ENCODE measurements at regions not wholly inside any gene's neighbourhood (a gene's known extent, or its start where the extent isn't known, plus 50 kb on each side); places are given as distances from the start of the nearest gene placed in this dataset.
"Not testable (repeated sequence)": the region's sequence is repeated elsewhere in the genome, so short reads cannot be mapped to it uniquely, and the experiment has no call there.

DNA sequence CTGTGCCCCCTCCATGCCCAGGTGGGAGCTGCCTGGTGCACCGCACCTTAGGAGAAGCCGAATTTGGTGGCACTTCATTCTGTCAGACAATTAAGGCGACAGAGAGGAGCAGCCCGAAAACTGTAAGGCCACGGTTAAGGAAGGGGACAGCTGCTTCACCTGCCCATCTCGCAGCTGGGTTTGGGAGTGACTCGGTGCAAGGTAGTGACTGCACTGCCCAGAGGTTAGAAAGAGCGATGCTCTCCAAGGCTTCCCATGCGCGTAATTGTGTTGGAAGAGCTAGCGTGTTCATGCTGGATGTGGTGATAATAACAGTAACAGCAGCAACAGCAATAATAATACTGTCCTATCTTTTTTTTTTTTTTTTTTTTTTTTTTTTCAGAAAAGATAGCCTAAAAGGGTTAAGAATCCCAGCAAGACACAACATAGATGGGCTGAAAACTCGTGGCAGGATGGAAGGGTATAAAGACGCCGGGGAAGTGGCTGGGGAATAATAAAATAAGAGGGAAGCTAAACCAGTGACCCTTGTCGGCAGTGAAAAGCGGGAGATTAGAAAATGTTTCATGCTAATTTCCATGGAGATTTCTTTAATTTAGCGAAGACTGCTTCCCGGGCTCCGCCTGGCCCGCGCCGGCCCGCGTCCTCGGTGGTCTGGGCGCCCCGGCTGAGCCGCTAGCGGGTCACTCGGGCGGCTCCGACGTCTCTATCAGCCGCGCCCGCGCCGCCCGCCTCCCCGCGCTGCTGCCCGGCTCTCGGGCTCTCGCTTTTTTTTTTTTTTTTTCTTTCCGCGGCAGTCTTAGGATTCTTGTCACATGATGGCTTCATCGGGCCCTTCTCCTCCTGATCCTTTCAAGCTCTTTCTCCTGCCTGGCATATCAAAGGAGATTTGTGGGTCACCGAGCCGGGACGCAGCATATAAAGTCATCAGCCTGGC lies 617.1 kb downstream of the NR2F2 start:
- DNase-seq, result no peak

DNA sequence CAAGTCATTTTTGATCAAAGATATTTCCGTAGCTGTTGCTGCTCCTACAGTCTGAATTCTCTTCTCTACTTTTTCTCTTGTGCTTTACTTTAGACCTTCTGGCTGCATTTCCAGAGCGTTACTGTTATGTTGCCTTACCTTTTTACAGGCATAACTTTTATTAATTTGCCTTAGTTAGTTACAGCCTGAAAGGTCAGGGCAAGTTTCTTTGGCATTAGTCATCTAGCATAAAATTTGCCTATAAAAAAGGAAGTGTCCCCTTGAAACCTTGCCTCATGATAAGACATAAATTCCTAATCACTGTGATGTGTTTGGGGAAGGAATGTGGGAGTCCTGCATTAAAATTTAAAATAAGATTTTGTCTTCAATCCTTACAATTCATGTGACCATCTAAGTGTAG lies 618.5 kb downstream of the NR2F2 start:
- DNase-seq, result no peak

DNA sequence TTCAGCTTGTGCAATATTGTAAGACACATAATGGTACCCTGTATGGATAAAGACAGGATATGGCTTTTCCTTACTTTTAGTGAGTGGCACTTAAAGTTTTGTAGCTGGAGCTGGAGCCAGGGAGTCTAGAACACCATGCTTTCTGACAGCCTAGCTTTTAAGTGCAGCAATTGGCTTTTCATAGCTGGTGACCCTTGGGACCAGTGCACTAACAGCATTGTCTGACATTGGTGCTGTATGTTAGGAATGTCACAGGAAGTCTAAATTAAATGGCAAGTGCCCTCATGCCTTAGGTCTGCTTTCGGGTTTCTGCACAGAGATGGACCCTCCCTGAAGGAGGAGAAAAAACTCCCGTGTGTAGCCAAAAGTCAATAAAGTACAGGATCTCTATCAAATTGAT lies 628.2 kb downstream of the NR2F2 start:
- no peak for DNase-seq

DNA sequence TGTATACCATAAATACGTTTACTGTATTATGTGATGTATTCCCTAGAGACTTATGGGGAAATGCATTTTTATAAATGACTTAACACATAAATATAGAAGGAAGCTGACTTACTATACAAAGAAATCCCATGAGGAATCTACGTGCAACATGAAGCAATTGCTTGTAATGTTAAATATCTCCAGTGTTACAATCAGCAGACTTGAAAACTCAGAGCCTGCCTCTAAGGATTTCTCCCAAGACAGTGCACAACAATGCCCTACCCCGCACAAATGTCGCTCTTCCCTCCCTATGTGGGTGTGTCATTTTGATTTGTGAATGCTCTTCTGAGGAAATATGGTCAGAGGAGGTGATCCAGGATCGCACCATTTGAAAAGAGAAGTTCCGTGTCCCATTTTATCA lies 629.0 kb downstream of the NR2F2 start:
- no peak for DNase-seq

DNA sequence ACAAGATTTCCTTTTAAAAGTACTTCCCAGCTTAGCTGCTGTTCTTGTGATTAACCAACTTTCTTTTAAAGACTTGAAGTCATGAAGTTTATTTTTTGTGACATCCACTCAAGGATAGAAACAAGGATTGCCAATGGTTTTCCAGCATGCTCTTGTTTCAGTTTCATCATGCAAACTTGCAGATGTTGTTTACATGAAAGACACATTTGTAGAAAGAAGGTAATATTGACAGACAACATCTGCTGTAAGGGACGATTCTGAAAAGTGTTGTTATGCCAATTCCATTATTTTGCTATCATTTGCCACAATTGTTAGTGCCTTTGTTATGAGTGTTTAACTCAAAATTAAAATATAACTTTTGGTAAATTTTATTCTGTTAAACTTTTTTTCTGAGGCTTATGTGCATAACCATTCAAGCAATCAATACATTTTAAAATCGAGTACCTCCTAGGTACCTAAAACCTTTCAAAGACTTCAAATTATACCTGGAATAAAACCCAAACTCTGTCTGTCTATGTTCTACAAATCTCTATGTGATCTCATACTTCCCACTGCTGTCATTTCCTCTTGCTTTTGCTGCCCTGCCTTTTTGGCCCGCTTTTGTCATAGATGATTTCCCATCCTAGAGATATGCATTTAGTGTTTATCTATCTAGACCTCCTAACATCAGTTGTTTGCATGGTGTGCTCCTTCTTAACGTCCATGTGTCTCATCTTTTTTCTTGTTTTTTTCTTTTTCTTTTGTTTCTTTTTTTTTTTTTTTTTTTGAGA lies 630.4 kb downstream of the NR2F2 start:
- DNase-seq, result no peak

DNA sequence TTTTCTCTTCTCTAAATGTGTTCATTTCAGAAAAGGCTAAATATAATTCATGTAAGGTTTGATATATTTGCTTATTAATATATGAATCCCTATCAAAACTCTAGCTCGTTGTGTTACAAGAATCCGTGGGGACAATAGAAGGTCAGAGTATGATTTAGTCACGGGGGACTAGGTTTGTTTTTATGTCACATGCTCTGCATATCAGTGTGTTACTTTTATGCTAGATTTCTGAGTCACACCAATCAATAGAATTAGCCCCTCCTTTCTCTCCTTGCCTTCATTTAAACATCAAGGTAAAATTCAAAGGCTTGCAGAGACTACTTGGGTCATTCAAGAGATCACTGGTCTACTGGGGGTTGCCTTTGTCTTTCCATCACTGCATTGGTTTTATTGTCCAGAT lies 636.1 kb downstream of the NR2F2 start:
- DNase-seq, result no peak

DNA sequence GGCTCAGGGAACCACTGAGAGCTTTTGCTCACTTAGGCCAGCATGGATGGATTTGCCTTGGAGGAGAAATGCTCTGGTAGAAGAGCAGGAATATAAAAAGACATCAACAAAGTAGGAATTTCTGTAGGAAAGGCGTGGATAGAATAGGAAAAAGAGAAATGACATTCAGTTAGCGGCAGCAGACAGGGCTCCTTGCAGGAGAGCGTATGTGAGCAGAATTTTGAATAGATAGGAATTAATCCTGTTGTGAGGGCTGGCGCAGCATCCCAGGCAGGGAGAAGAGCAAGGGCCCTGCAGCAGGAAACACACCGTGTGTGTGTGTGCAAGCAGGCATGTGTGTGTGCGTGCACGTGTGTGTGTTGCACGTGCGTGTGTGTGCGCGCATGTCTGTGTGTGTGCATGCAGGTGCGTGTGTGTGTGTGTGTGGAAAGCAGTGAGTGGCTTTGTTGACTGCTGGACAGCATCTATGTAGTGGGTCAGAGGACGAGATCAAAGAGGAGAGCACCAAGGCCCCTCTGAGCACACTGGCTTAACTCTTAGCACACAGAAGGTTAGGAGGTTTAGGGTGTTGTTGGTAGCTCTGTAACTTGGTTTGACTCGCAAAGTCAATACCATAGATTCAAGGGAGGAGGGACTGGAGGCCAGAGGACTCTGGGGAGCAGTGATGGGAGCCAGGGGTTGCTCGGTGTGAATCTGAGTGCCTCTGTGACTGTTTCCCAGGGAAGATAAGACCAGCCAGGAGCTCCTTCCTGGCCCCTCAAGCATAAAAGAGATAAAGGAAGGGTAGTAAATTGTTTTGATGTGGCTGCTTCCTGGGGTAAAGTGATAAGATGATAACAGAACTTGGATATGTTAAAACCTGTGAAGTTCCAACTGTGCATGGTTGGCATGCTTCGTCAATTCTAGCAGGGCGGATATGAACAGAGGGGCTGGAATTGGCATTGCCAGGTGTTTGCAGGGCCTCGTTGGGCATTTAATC lies 639.5 kb downstream of the NR2F2 start:
- DNase-seq, result no peak

DNA sequence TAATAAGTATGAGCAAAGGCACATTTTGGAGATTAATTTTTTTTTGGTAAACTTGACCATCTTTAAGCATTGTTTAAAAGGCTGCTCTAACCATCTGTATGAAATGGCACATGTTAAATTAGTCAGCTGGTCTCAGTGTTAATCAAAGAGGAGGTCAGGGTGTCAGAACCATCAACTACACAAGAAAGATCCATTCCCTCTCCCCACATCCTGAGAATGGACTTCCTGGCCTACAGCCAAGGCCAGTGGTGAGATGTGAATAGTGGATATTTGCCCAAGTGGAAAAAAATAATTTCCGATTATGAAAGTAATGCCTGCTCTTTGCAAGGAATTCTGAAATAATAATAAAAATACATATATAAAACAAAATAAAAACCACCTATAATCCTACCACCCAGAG lies 641.7 kb downstream of the NR2F2 start:
- DNase-seq, result no peak

DNA sequence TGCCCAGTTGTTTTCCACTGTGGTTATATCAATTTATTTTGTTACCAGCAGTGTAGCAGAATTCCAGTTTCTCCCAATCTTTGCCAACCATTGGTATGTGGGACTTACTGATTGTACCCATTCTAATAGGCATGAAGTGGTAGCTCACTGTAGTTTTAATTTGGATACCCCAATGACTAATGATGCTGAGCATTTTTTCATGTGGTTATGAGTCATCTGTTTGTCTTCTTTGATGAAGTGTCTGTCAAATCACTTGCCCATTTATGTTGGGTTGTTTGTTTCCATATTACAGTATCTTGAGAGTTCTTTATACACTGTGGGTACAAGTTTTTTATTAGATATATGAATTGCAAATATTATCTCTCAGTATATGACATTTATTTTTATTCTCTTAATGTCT lies 644.3 kb downstream of the NR2F2 start:
- DNase-seq, result no peak

DNA sequence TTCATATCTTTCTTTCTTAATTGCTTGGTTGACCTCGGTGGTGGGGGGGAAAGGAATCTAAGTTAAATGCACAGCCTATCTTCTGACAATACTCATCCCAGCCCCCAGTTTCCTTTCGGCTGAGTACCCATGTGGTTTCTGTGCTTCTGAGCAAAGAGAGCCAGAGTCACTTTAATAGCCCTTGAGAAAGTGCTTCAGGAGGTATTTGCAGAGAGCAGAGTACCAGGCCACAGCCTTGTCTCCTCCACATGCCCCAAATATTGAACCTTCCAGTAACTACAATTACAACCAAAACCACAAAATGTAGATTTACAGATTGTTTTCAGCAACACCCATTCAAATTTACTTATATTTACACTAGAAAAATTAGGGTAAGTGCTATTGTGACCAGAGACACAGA lies 647.4 kb downstream of the NR2F2 start:
- DNase-seq, result no peak

DNA sequence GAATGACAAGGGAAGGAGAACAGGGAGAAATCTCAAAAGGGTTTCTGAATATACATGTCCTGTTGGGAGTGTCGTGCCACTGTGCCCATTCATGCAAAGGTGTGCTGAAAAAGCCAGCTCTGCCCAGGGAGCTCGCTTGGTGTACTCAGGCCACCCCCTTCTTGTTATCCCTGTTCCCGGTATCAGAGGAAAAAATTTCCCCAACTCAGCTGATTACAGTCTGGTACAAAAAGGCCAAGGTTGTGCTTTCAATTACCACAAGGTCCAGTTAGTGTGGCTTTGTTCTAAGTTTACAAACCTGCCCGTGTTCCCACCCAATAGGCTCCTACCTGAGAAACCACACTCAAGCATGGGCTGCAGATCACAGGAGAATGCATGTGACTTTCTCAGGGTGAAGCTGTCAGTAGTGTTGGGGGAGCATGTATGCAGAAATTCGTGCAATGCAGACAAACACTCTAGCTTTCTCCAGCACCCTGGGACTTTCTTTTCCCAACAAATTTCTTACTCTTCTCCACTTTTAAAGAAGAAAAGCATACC lies 648.5 kb downstream of the NR2F2 start:
- DNase-seq, result no peak

DNA sequence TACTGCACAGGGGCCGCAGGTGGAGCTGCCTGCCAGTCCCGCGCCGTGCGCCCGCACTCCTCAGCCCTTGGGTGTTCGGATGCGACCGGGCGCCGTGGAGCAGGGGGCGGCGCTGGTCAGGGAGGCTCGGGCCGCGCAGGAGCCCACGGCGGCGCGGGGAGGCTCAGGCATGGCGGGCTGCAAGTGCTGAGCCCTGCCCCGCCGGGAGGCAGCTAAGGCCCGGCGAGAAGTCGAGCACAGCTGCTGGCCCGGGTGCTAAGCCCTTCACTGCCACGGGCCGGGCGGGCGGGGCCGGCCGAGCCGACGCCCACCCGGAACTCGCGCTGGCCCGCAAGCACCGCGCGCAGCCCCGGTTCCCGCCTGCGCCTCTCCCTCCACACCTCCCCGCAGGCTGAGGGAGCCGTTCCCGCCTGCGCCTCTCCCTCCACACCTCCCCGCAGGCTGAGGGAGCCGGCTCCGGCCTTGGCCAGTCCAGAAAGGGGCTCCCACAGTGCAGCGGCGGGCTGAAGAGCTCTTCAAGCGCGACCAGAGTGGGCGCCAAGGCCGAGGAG lies 653.7 kb downstream of the NR2F2 start:
- not testable (repeated sequence) for DNase-seq

DNA sequence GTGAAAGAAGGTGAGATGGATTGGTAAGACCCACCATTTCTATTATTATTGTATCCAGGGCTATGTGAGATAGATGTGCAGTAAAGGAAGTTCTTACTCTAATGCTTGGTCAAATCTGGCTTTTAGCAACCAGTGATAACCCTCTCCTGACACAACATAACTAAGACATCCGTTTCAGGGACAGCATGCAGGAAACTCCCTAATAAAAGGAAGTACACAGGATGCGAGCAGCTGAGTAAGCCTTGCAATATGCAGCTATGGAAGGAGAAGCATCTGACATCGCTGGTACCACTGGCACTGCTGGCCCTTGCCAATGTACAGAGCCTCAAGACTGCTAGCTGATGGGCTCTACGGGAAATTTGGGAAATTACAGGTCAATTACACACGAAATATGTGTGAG lies 662.3 kb downstream of the NR2F2 start:
- no peak for DNase-seq

DNA sequence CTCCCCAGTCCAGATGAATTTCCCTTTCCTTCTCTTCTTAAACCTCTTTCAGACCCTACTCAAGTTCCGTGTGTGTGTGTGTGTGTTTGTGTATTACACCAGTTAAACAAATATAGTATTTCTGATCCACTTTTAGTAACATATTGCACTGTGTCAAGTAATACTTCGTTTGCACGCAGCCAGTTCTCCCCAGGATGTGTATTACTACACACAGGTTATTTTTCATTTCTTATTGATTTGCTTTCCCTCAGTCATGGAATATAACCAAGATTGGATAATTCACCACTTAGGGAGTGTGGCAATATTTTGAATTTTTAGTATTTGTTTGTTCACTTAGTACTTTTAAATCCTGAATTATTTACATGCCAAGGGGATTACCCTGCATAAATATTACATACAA lies 667.0 kb downstream of the NR2F2 start:
- no peak for DNase-seq

DNA sequence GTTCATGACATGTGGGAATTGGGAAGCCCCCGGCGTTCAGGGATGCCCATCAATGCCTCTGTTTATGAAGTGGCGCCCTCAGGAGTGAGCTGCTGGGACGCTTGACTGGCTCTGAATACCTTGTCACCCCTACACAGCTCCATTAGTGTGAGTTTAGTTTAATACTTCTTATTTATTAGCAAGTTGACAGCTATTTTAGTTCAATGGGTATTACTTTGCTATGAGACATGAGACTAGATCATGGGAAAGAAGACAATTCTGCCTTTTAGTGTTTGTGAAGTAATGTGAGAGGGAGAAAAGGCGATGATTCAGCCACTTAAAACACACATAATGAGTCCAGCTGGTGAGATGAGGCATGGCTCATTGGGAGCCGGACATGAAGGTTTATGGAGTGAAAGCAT lies 678.5 kb downstream of the NR2F2 start:
- DNase-seq, result no peak

DNA sequence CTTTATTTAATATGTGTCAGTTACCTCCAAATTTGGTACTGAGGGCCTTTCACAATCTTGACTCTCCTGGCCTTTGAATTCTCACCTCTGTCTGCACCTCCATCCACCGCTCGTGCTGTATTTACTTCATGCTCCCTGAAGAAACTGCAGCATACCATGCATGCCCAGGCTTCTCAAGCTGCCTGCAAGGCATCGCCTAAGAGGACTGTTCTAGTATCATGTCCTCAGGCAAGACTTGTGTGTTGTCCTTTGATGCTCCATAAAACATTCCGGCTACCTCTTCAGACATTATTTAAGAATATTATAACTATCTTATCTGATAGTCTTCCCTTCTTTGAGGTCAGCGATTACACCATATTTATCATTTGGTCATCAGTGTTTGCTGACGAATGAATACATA lies 682.5 kb downstream of the NR2F2 start:
- DNase-seq, result no peak

DNA sequence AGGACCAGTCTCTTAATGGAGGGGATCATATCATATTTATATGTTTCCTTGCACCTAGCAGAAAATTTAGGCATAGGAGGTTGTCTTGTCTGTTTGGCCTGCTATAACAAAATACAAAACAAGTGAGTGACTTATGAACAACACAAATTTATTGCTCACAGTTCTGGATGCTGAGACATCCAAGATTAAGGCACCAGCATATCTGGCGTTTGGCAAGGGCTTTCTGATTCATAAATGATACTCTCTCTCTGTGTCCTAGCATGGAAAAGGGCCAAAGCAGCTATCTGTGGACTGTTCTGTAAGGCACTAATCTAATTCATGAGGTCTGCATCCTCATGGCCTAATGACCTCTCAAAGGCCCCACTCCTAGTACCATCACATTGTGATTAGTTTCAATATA lies 683.0 kb downstream of the NR2F2 start:
- DNase-seq, result no peak

DNA sequence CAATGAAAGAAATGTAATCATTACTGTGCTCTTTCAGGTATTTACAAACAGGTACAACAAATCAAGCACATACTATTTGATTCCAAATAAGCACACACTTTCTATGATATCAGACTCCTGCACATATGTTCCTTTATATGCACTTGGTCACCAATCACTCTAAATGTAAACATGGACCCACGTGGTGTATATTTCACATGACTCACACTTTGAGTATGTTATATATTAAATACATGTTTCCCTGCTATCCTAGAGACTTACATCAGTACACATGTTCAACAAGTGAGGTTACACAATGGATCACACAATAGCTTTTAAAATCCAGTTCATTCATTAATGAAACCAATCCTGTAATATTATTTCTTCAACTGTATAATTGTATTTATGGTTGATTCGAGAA lies 683.5 kb downstream of the NR2F2 start:
- DNase-seq, result no peak

DNA sequence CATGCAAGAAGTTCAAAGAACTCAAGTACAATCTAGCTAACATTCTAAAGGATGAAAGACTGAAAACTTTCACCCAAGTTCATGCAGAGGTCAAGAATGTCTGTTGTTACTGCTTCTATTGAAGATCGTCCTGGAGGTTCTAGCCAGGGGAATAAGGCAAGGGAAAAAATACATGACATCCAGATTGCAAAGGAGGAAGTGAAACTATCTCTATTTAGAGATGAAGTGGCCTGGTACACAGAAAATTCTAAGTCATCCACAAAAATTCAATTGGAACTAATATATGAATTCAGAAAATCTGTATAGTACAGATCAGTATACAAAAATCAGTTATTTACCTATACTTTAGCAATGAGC lies 693.0 kb downstream of the NR2F2 start:
- no peak for DNase-seq

DNA sequence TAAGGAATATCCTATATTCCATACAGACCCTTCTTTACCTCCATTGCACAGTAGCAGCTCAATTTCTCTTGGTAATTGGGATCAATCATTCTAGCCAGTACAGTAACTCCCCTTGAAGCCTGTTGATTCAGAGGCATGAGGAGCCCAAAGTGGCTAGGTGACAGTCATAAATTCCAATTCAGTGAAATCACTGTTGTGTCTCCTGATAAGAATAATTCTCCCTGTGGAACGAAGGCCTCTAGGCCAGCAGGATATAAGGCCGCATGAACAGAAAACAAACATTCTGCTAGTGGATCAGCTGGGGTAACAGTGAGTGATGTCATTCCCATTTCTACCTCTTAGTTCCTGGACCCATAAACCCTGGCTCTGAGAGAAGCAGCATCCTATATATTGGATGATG lies 696.3 kb downstream of the NR2F2 start:
- DNase-seq, result no peak

DNA sequence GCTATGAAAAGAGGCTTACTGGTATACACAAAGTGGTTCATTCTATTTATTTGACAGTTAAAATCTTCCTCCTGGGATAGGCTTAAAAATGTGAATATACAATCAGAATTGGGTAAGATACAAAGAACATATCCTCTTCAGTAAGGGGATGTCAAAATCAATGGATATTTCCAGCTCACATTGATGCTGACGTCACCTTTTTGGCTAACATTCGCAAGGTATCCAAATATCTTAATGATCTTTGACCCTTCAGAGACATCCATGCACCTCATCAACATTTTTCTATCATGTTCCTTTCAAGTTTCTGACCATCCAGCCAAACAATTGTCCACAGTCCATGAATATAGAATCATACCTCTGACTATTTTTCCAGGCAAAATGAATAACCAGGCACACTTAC lies 697.3 kb downstream of the NR2F2 start:
- no peak for DNase-seq

DNA sequence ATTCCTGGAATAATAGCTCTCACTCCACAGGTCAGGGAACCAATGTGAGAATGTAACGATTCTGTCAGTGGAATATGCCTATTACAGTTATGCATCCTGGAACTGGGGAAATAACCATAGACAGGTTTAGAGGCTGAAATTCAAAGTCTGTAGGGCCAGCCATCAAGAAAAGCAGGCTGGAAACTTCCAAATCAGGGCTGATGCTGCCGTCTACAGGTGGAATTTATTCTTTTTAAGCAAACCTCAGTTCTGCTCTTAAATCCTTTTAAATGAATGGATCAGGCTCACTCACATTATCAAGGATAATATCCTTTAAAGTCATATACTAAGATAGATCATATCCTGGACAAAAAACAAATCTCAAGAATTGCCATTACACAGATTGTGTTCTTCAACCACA lies 699.8 kb downstream of the NR2F2 start:
- no peak for DNase-seq

DNA sequence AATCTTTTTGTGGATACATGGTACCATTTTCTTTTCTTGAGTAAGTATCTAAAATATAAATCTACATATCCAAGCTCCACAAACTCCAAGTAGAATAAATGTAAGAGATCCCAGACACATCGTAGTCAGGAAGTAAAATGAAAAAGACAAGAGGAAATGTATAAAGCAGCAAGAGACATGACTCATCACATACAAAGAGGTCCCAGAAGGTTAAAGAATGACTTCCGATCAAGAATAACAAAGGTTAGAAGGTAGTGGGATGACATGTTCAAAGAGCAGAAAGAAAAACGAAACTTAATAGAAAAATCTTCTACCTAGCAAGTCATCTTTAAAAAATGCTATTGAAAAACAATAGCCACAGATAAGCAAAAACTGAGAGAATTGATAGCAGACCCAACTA lies 705.8 kb downstream of the NR2F2 start:
- no peak for DNase-seq

Measured in DMS 273 treated with DMSO at 0.1 percent for 48 hours (cell line).